Panc1 (cell line): ENCODE measurements at regions not wholly inside any gene's neighbourhood (a gene's known extent, or its start where the extent isn't known, plus 50 kb on each side); places are given as distances from the start of the nearest gene placed in this dataset.

ENCODE experiments used
- ATAC-seq: fragments of 200-7000 bp; cut with Tn5 transposase; 2 replicates; pipeline ENCODE4 v1.9.1; 2020; ENCODE audit warnings: mild to moderate bottlenecking, moderate library complexity
- BruUV-seq: library from RNA; stranded (reverse); fragments of 400-500 nt; replicated peaks from 2 replicates; lab custom pipeline; 2021; lab: Mats Ljungman, UMichigan
- CTCF ChIA-PET: fragments of 300-600 bp; sonication (Branson Sonifier 250); formaldehyde crosslinking; loops from one replicate; lab custom pipeline; 2022; ENCODE audit warnings: antibody characterized with exemption; lab: Charles Lee
- POLR2A ChIA-PET: fragments of 300-600 bp; sonication (Branson Sonifier 250); formaldehyde crosslinking; loops from one replicate; lab custom pipeline; 2022; ENCODE audit warnings: antibody characterized with exemption; lab: Charles Lee
- DNase-seq: peaks from one replicate; pipeline ENCODE4 v3.0.0-alpha.2; 2010; ENCODE audit warnings: low read depth, low spot score
- H3K27ac ChIP-seq: 2 replicates; pipeline ENCODE4 v1.5.1; 2011; ENCODE audit warnings: mild to moderate bottlenecking, low read length, inconsistent platforms
- H3K27me3 ChIP-seq: fragments of 200-500 bp; sonication (Bioruptor generic); 2 replicates; pipeline ENCODE4 v1.6.0; 2014; ENCODE audit warnings: low read length, inconsistent platforms; ENCODE audit not compliant: control insufficient read depth, insufficient read depth
- H3K36me3 ChIP-seq: fragments of 200-500 bp; sonication (Bioruptor generic); 2 replicates; pipeline ENCODE4 v1.5.1; 2014; ENCODE audit warnings: inconsistent platforms, mild to moderate bottlenecking, low read length, moderate library complexity; ENCODE audit not compliant: control insufficient read depth, insufficient read depth
- H3K4me1 ChIP-seq: 2 replicates; pipeline ENCODE4 v1.5.1; 2011; ENCODE audit warnings: inconsistent platforms, mild to moderate bottlenecking, low read length, moderate library complexity; ENCODE audit not compliant: control insufficient read depth, insufficient read depth
- H3K4me3 ChIP-seq, 2 experiments: 2 replicates each; pipeline ENCODE4 v1.5.1; 2011 to 2012; ENCODE audit warnings: low read depth in 2 of 2, low read length in 2 of 2, mild to moderate bottlenecking in 2 of 2, inconsistent platforms in 1 of 2, moderate library complexity in 1 of 2
- H3K9me3 ChIP-seq: fragments of 200-500 bp; sonication (Bioruptor generic); 2 replicates; pipeline ENCODE4 v1.5.1; 2014; ENCODE audit warnings: low read depth, mild to moderate bottlenecking, inconsistent platforms, low read length, moderate library complexity; ENCODE audit not compliant: control insufficient read depth, insufficient read depth
- CTCF ChIP-seq: fragments of 450-650 bp; IDR thresholded peaks from 2 replicates; pipeline ENCODE4 v1.5.1; 2017; ENCODE audit warnings: mild to moderate bottlenecking
- POLR2AphosphoS5 ChIP-seq: IDR thresholded peaks from 2 replicates; pipeline ENCODE4 v1.6.1; 2012; ENCODE audit warnings: mild to moderate bottlenecking, low read depth, low read length, moderate library complexity
- REST ChIP-seq, 2 experiments: IDR thresholded peaks; 2 replicates each; pipeline ENCODE4 v1.6.1; 2011 to 2012; ENCODE audit warnings: low read depth in 2 of 2, control low read depth in 1 of 2, low read length in 1 of 2, mild to moderate bottlenecking in 1 of 2, moderate library complexity in 1 of 2; ENCODE audit not compliant: insufficient read depth in 1 of 2
- SIN3A ChIP-seq: IDR thresholded peaks from 2 replicates; pipeline ENCODE4 v1.6.1; 2012; ENCODE audit warnings: low read depth, mild to moderate bottlenecking, low read length, moderate library complexity, borderline replicate concordance; ENCODE audit not compliant: insufficient read depth
- TCF7L2 ChIP-seq: IDR thresholded peaks from 2 replicates; pipeline ENCODE4 v1.6.1; 2011; ENCODE audit warnings: mild to moderate bottlenecking, low read depth, low read length, inconsistent platforms
- in situ Hi-C: cut with HindIII; loops from 2 replicates; pipeline ENCODE4 v1.10.0; 2016; ENCODE audit warnings: low sequenced_read_pairs, low pct_unique_long_range_greater_than_20kb
- intact Hi-C: fragments of 100-400 bp; cut with micrococcal nuclease; formaldehyde crosslinking; loops from one replicate; pipeline ENCODE4 v1.10.0; 2022; ENCODE audit not compliant: unreplicated experiment

GRCh38 chr20:1827974-1828785 is 67.0 kb upstream of the SIRPA start:
- POLR2A ChIA-PET, result no interaction called here
- no peak for DNase-seq

DNA sequence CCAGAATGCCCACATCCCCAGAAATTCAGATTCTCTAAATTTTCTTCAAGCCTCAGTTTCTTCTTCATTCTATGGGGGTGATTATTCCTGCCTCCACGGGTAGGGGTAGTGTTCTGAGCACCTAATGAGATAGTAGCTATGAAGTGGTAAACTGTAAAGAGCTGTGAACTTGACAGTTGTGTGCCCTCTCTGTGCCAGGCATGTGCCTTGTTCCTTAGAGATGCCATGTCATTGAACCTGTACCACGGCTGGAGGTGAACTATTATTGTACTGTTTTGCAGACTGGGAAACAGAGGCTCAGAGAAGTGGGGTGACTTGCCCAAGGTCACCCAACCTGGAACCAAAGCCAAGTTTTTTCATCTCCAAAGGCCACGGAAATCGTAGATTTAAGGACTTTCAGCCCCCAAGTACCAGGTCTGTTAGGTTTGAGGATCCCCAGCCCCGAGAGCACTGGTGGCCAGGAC is 67.7 kb upstream of the SIRPA start:
- Histone ChIP-seq H3K27me3 (no peaks in the 10 kb centered on the region), H3K36me3 (no peaks in the 10 kb centered on the region), H3K27ac (no peak overlapping the region), H3K4me3 (no peak overlapping the region), H3K9me3 (peaks cover 5% of the 10 kb centered on the region; the same call in 1 of the 2 replicates), H3K4me1 (no peaks in the 10 kb centered on the region)
- CTCF ChIA-PET, result no interaction called here
- intact Hi-C loops, result no loop called here
- ATAC-seq (no peak), DNase-seq (no peak)
- no peak for TF ChIP-seq REST (IDR thresholded peaks at IDR 0.05; ENCODE audit: insufficient read depth in 1 of 2, low read depth in 2 of 2, low read length in 1 of 2)
- no peak for TF ChIP-seq TCF7L2
- no peak for TF ChIP-seq POLR2AphosphoS5
- no peak for TF ChIP-seq CTCF
- no peak for TF ChIP-seq SIN3A
- no TSS peak for BruUV-seq
- POLR2A ChIA-PET, result no interaction called here
- in situ Hi-C loops, result no loop called here

More at GRCh38 chr20:1827974-1828785, 67.0 kb upstream of the SIRPA start:
- BruUV-seq, result no TSS peak
- H3K36me3 ChIP-seq, result no peaks in the 10 kb centered on the region
- in situ Hi-C loops, result no loop called here
- no peak for ATAC-seq
- H3K9me3 ChIP-seq, result peaks cover under 1% of the 10 kb centered on the region; the same call in 1 of the 2 replicates
- no peaks in the 10 kb centered on the region for H3K27me3 ChIP-seq
- CTCF ChIA-PET, result no interaction called here
- no peak overlapping the region for H3K4me3 ChIP-seq
- intact Hi-C loops, result no loop called here
- TF ChIP-seq SIN3A, result no peak
- TF ChIP-seq CTCF, result no peak
- no peak for TF ChIP-seq TCF7L2
- TF ChIP-seq REST (IDR thresholded peaks at IDR 0.05; ENCODE audit: insufficient read depth in 1 of 2, low read depth in 2 of 2, low read length in 1 of 2), result no peak
- no peak for TF ChIP-seq POLR2AphosphoS5
- no peak overlapping the region for H3K27ac ChIP-seq
- no peaks in the 10 kb centered on the region for H3K4me1 ChIP-seq
